ENCODE measurements at regions not wholly inside any gene's neighbourhood (a gene's known extent, or its start where the extent isn't known, plus 50 kb on each side); places are given as distances from the start of the nearest gene placed in this dataset.

DNA sequence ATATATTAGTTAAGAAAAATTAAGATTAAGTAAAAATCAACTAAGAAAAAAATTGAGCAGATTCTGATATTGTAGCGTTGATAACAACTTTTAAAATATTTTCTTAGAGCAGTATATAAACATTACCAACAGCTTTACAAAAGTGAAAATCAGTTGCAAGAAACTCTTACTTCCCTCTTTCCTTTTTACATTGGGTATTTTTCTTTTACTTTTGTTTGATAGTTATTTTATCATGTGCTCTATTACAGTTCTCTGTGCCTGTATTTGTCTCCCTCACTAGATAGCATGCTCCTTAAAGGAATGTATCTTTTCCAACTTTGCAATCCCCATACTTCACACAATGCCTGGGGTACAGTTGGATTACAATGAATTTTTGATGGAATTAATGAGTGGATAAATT is 87.5 kb upstream of the P3H2 start:
- H3K18ac ChIP-seq (ENCODE audit: insufficient read length, low read depth, low read length), result no peak overlapping the region
- no peaks in the 10 kb centered on the region for H3K79me1 ChIP-seq (ENCODE audit: insufficient read depth, low read depth, low read length, poor library complexity, severe bottlenecking)
- H3K9me3 Mint-ChIP-seq, result peaks cover 18 to 23% of the 10 kb centered on the region in 2 experiments; a peak in 4 of 5 replicates
- no peak overlapping the region for H3T11ph ChIP-seq (ENCODE audit: low read length)
- no peak overlapping the region for H2BK12ac ChIP-seq (ENCODE audit: insufficient read length, low read depth, low read length)
- H2AK5ac ChIP-seq (ENCODE audit: insufficient read length, low read length), result no peak overlapping the region
- no peak overlapping the region for H3K23ac ChIP-seq (ENCODE audit: insufficient read length, low read depth, low read length)
- no peak overlapping the region for H3K56ac ChIP-seq (ENCODE audit: insufficient read length, low read depth, low read length)
- H3K27me3 Mint-ChIP-seq (ENCODE audit: low read depth), result no peaks in the 10 kb centered on the region
- H3K4me1 ChIP-seq (ENCODE audit: insufficient read depth, low read length), result no peaks in the 10 kb centered on the region
- H3K4ac ChIP-seq (ENCODE audit: low read depth, low read length), result no peak overlapping the region
- H3K36me3 Mint-ChIP-seq (ENCODE audit: insufficient read depth in 1 of 3, low read depth in 3 of 3), result peaks cover 6 to 26% (median 12%) of the 10 kb centered on the region in 3 experiments
- H2BK20ac ChIP-seq (ENCODE audit: low read depth, low read length, poor library complexity, severe bottlenecking), result no peak overlapping the region
- H3K4me3 Mint-ChIP-seq, result no peak overlapping the region
- no peak overlapping the region for H2BK15ac ChIP-seq (ENCODE audit: low read depth, low read length)
- H3K9me3 ChIP-seq (ENCODE audit: control insufficient read depth, low read depth, low read length), result no peaks in the 10 kb centered on the region
- no peaks in the 10 kb centered on the region for H3K79me2 ChIP-seq (ENCODE audit: insufficient read depth, low read length)
- H3K27ac ChIP-seq (ENCODE audit: insufficient read length, low read depth, low read length), result no peak overlapping the region
- no peak overlapping the region for H3K9ac ChIP-seq (ENCODE audit: extremely low read depth, insufficient read length, low read length)
- H4K5ac ChIP-seq (ENCODE audit: insufficient read length, low read depth, low read length), result no peak overlapping the region
- no peak overlapping the region for H2AFZ ChIP-seq (ENCODE audit: low read length)
- no peak for DNase-seq
- H3K4me2 ChIP-seq (ENCODE audit: insufficient read depth, insufficient read length, low read length), result no peak overlapping the region
- H3K23me2 ChIP-seq (ENCODE audit: insufficient read length, low read depth, low read length, poor library complexity, severe bottlenecking), result no peaks in the 10 kb centered on the region
- no peak overlapping the region for H4K8ac ChIP-seq (replicated peaks; ENCODE audit: insufficient read length, low read depth, low read length)
- no peaks in the 10 kb centered on the region for H3K4me1 Mint-ChIP-seq
- H3K14ac ChIP-seq (ENCODE audit: insufficient read depth, low read length), result no peak overlapping the region
- TF ChIP-seq, protein P1, sequence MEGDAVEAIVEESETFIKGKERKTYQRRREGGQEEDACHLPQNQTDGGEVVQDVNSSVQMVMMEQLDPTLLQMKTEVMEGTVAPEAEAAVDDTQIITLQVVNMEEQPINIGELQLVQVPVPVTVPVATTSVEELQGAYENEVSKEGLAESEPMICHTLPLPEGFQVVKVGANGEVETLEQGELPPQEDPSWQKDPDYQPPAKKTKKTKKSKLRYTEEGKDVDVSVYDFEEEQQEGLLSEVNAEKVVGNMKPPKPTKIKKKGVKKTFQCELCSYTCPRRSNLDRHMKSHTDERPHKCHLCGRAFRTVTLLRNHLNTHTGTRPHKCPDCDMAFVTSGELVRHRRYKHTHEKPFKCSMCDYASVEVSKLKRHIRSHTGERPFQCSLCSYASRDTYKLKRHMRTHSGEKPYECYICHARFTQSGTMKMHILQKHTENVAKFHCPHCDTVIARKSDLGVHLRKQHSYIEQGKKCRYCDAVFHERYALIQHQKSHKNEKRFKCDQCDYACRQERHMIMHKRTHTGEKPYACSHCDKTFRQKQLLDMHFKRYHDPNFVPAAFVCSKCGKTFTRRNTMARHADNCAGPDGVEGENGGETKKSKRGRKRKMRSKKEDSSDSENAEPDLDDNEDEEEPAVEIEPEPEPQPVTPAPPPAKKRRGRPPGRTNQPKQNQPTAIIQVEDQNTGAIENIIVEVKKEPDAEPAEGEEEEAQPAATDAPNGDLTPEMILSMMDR (conservative IDR thresholded peaks at IDR 0.05), result no peak
- no peak overlapping the region for H2BK120ac ChIP-seq (ENCODE audit: low read depth, low read length, poor library complexity, severe bottlenecking)
- WGBS (ENCODE audit: extremely low coverage, insufficient read length, low lambda C conversion rate), result no CpG with 5 or more reads among the region's 1 CpG
- H3K27me3 ChIP-seq (ENCODE audit: insufficient read depth, low read length), result no peaks in the 10 kb centered on the region
- H2BK5ac ChIP-seq (ENCODE audit: insufficient read length, low read length), result no peak overlapping the region
- H4K91ac ChIP-seq (ENCODE audit: insufficient read length, low read depth, low read length), result no peak overlapping the region
- H3K27ac Mint-ChIP-seq, result no peak overlapping the region
- no peaks in the 10 kb centered on the region for H4K20me1 ChIP-seq (ENCODE audit: control insufficient read depth, insufficient read depth, insufficient read length)

Data from H9 (cell line).